ENCODE measurements at regions not wholly inside any gene's neighbourhood (a gene's known extent, or its start where the extent isn't known, plus 50 kb on each side); places are given as distances from the start of the nearest gene placed in this dataset.
A peak's percentile ranks its signal among the peaks of the same experiment; 100 is the strongest.

- CTCF ChIA-PET: no interaction called here
- POLR2A ChIA-PET: no interaction called here
- no peaks in the 10 kb centered on the region for H3K27me3 Mint-ChIP-seq
- H3K36me3 Mint-ChIP-seq (ENCODE audit: low read depth): no peaks in the 10 kb centered on the region
- H3K4me1 Mint-ChIP-seq (ENCODE audit: low read depth): no peaks in the 10 kb centered on the region
- peaks cover 3% of the 10 kb centered on the region for H3K9me3 Mint-ChIP-seq
- DNase-seq: no peak
- H3K27ac Mint-ChIP-seq: no peak overlapping the region
- no peak for ATAC-seq
- intact Hi-C loops (cut with micrococcal nuclease): no loop called here
- H3K4me3 Mint-ChIP-seq: no peak overlapping the region
- no peak for TF ChIP-seq CTCF (IDR thresholded peaks at IDR 0.05)
Measured at GRCh38 chr2:49772299-49772970, 618.1 kb upstream of the FSHR start.

- Mint-ChIP-seq H3K9me3 (peaks cover 6% of the 10 kb centered on the region), H3K4me1 (ENCODE audit: low read depth) (no peaks in the 10 kb centered on the region), H3K36me3 (ENCODE audit: low read depth) (no peaks in the 10 kb centered on the region), H3K4me3 (no peak overlapping the region), H3K27ac (no peak overlapping the region), H3K27me3 (no peaks in the 10 kb centered on the region)
- intact Hi-C loops (cut with micrococcal nuclease): no loop called here
- POLR2A ChIA-PET: no interaction called here
- ATAC-seq: no peak
- peak; percentile 2 for DNase-seq
- TF ChIP-seq CTCF (IDR thresholded peaks at IDR 0.05): no peak
- CTCF ChIA-PET: no interaction called here
Measured at GRCh38 chr2:49770919-49771318, 616.6 kb upstream of the FSHR start.

GRCh38 chr2:49767316-49767715 lies 613.0 kb upstream of the FSHR start:
- Mint-ChIP-seq H3K4me3 (no peak overlapping the region), H3K27ac (no peak overlapping the region), H3K9me3 (peaks cover 7% of the 10 kb centered on the region), H3K36me3 (ENCODE audit: low read depth) (no peaks in the 10 kb centered on the region), H3K27me3 (no peaks in the 10 kb centered on the region), H3K4me1 (ENCODE audit: low read depth) (no peaks in the 10 kb centered on the region)
- CTCF ChIA-PET: no interaction called here
- TF ChIP-seq CTCF (IDR thresholded peaks at IDR 0.05): no peak
- intact Hi-C loops (cut with micrococcal nuclease): no loop called here
- DNase-seq (no peak), ATAC-seq (no peak)
- POLR2A ChIA-PET: interaction anchor here (0.6 kb wide), 1 partner anchor 75 kb away, joined by 3 read pairs; no protein-coding TSS in a partner anchor

DNA sequence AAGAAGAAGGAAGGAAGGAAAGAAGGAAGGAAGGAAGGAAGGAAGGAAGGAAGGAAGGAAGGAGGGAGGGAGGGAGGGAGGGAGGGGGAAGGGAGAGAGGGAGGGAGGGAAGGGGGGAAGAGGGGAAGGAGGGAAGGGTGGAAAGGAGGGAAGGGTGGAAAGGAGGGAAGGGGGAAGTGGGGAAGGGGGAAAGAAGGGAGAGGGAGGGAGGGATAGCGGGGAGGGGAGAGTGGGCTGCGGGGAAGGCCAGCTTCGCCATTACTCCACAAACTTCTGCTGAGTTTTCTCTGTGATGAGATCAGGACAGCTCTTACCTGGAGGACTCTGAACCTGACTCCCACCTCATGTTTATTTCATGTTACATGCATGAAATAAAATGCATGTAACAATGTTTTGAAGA lies 601.5 kb upstream of the FSHR start:
- no peak overlapping the region for H3K27ac Mint-ChIP-seq
- no peak for TF ChIP-seq CTCF (IDR thresholded peaks at IDR 0.05)
- H3K36me3 Mint-ChIP-seq (ENCODE audit: low read depth): no peaks in the 10 kb centered on the region
- H3K4me3 Mint-ChIP-seq: no peak overlapping the region
- ChIA-PET POLR2A (no interaction called here), CTCF (no interaction called here)
- no peaks in the 10 kb centered on the region for H3K9me3 Mint-ChIP-seq
- intact Hi-C loops (cut with micrococcal nuclease): no loop called here
- H3K4me1 Mint-ChIP-seq (ENCODE audit: low read depth): no peaks in the 10 kb centered on the region
- DNase-seq (no peak), ATAC-seq (no peak)
- no peaks in the 10 kb centered on the region for H3K27me3 Mint-ChIP-seq

DNA sequence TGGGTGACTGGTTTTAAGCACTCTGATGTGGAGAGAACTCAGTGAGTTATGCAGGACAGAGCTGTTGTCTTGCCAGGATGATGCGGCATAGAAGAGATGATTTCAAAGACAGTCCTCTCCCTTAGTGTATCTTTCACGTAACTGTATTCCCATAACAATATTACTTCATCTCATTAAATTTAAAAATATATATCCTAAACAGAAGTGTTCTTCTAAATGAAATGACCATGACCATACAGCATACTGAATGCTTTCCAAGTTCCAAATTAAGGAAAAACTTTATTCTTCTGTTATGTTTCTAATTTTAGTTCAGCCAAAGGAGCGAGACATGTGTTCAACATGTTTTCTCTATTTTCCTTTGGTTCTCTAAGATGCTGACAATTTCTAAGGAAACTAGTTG lies 600.1 kb upstream of the FSHR start:
- no peak overlapping the region for H3K4me3 Mint-ChIP-seq
- intact Hi-C loops (cut with micrococcal nuclease): no loop called here
- ChIA-PET POLR2A (no interaction called here), CTCF (no interaction called here)
- no peaks in the 10 kb centered on the region for H3K9me3 Mint-ChIP-seq
- H3K27ac Mint-ChIP-seq: no peak overlapping the region
- no peaks in the 10 kb centered on the region for H3K36me3 Mint-ChIP-seq (ENCODE audit: low read depth)
- no peaks in the 10 kb centered on the region for H3K27me3 Mint-ChIP-seq
- ATAC-seq (no peak), DNase-seq (no peak)
- H3K4me1 Mint-ChIP-seq (ENCODE audit: low read depth): no peaks in the 10 kb centered on the region
- no peak for TF ChIP-seq CTCF (IDR thresholded peaks at IDR 0.05)

Measured in activated CD8-positive, alpha-beta T cell treated with anti-CD3 and anti-CD28 coated beads for 36 hours (primary cell).